Keratinocyte (primary cell): ENCODE measurements at regions not wholly inside any gene's neighbourhood (a gene's known extent, or its start where the extent isn't known, plus 50 kb on each side); places are given as distances from the start of the nearest gene placed in this dataset.

Source experiments
- DNase-seq: peaks from one replicate; pipeline ENCODE4 v3.0.0-alpha.2; 2011; ENCODE audit warnings: low read depth, missing footprints, low spot score
- FAIRE-seq: peaks from 2 replicates; lab custom pipeline; 2011; peaks lifted over from hg19 to GRCh38; lab: Jason Lieb, UNC
- H2AFZ ChIP-seq: 2 replicates; pipeline ENCODE4 v1.6.0; 2012; ENCODE audit warnings: low read length, control low read depth, inconsistent platforms; ENCODE audit not compliant: control insufficient read depth
- H3K27ac ChIP-seq: 2 replicates; pipeline ENCODE4 v1.5.1; 2011; ENCODE audit warnings: low read length; ENCODE audit not compliant: control insufficient read depth, insufficient read depth
- H3K27me3 ChIP-seq: 3 replicates; pipeline ENCODE4 v1.6.0; 2011; ENCODE audit warnings: low read length; ENCODE audit not compliant: control insufficient read depth, insufficient read depth; ENCODE audit errors: extremely low read depth
- H3K36me3 ChIP-seq, 2 experiments: 2 replicates in 1 of 2; 3 replicates in 1 of 2; pipeline ENCODE4 v1.5.1; 2011; ENCODE audit warnings: low read length in 2 of 2, mild to moderate bottlenecking in 1 of 2; ENCODE audit not compliant: control insufficient read depth in 2 of 2, insufficient read depth in 2 of 2; ENCODE audit errors: extremely low read depth in 1 of 2
- H3K4me1 ChIP-seq: 3 replicates; pipeline ENCODE4 v1.5.1; 2011; ENCODE audit warnings: low read length; ENCODE audit not compliant: control insufficient read depth, insufficient read depth; ENCODE audit errors: extremely low read depth
- H3K4me2 ChIP-seq: 3 replicates; pipeline ENCODE4 v1.6.0; 2011; ENCODE audit warnings: low read depth, low read length; ENCODE audit not compliant: control insufficient read depth, insufficient read depth; ENCODE audit errors: extremely low read depth
- H3K4me3 ChIP-seq, 3 experiments: fragments of 200-600 bp in 1 of 3; sonication (generic) in 1 of 3; 2 replicates in 2 of 3; 3 replicates in 1 of 3; pipeline ENCODE4 v1.5.1; 2011 to 2016; ENCODE audit warnings: low read length in 3 of 3, mild to moderate bottlenecking in 3 of 3, control low read depth in 2 of 3, inconsistent platforms in 1 of 3, low read depth in 1 of 3, mixed read lengths in 1 of 3, mixed run types in 1 of 3, moderate library complexity in 1 of 3; ENCODE audit not compliant: control insufficient read depth in 2 of 3, insufficient read depth in 2 of 3; ENCODE audit errors: extremely low read depth in 1 of 3
- H3K79me2 ChIP-seq: 2 replicates; pipeline ENCODE4 v1.6.0; 2012; ENCODE audit warnings: low read length; ENCODE audit not compliant: control insufficient read depth, insufficient read depth
- H3K9ac ChIP-seq: 3 replicates; pipeline ENCODE4 v1.6.0; 2011; ENCODE audit warnings: low read length; ENCODE audit not compliant: control insufficient read depth, insufficient read depth; ENCODE audit errors: extremely low read depth
- H3K9me1 ChIP-seq: 3 replicates; pipeline ENCODE4 v1.6.0; 2011; ENCODE audit warnings: low read length; ENCODE audit not compliant: control insufficient read depth, insufficient read depth; ENCODE audit errors: extremely low read depth
- H3K9me3 ChIP-seq: 2 replicates; pipeline ENCODE4 v1.5.1; 2012; ENCODE audit warnings: low read depth, low read length; ENCODE audit not compliant: control insufficient read depth
- H4K20me1 ChIP-seq: 3 replicates; pipeline ENCODE4 v1.6.0; 2011; ENCODE audit warnings: low read length; ENCODE audit not compliant: control insufficient read depth, insufficient read depth; ENCODE audit errors: extremely low read depth
- EZH2 ChIP-seq: IDR thresholded peaks from one replicate; pipeline ENCODE4 v1.6.1; 2012; ENCODE audit warnings: inconsistent platforms, mild to moderate bottlenecking, low read length, moderate library complexity
- dilution Hi-C: fragments of 300-500 bp; cut with MboI; formaldehyde crosslinking; loops from one replicate; pipeline ENCODE4 v1.7.0; 2020; ENCODE audit warnings: low sequenced_read_pairs; ENCODE audit not compliant: extremely low pct_ligation_motif_present
- TF ChIP-seq, protein P1 (sequence below), 3 experiments: IDR thresholded peaks in 1 of 3; conservative IDR thresholded peaks in 1 of 3; optimal IDR thresholded peaks in 1 of 3; 2 replicates in 2 of 3; 3 replicates in 1 of 3; pipeline versions ENCODE3 to v1.5.1; 2011; ENCODE audit warnings: low read length in 3 of 3, mild to moderate bottlenecking in 3 of 3, moderate library complexity in 2 of 3, control low read depth in 1 of 3, inconsistent platforms in 1 of 3; ENCODE audit not compliant: insufficient read depth in 2 of 3; ENCODE audit errors: extremely low read depth in 1 of 3

DNA sequence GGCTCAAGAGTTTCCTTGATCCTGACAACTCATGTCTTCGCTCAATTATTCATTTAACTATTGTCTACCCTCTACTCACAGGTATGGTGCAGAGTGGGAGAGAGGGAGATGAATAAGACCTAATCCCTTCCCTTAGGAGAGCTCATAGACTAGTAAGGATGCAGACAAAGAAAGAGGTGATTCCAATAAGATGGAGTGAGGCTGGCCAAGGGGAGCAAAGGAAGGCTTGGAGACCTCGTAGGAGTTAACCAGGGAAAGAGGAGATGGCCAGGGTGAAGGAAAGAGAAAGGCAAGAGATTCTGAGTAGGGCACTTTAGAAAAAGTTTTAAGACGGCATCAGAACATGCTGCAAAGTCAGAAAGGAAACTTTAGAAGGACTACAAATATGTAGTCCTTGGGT, 588.5 kb downstream of the VRK1 start:
- FAIRE-seq: no peak
- Histone ChIP-seq H3K9ac (no peak overlapping the region), H4K20me1 (no peaks in the 10 kb centered on the region), H3K27me3 (no peaks in the 10 kb centered on the region), H3K36me3 (no peaks in the 10 kb centered on the region), H3K9me1 (no peaks in the 10 kb centered on the region), H2AFZ (no peak overlapping the region), H3K27ac (no peak overlapping the region), H3K9me3 (no peaks in the 10 kb centered on the region), H3K4me1 (no peaks in the 10 kb centered on the region), H3K79me2 (no peaks in the 10 kb centered on the region), H3K4me3 (no peak overlapping the region), H3K4me2 (no peak overlapping the region)
- TF ChIP-seq, protein P1, sequence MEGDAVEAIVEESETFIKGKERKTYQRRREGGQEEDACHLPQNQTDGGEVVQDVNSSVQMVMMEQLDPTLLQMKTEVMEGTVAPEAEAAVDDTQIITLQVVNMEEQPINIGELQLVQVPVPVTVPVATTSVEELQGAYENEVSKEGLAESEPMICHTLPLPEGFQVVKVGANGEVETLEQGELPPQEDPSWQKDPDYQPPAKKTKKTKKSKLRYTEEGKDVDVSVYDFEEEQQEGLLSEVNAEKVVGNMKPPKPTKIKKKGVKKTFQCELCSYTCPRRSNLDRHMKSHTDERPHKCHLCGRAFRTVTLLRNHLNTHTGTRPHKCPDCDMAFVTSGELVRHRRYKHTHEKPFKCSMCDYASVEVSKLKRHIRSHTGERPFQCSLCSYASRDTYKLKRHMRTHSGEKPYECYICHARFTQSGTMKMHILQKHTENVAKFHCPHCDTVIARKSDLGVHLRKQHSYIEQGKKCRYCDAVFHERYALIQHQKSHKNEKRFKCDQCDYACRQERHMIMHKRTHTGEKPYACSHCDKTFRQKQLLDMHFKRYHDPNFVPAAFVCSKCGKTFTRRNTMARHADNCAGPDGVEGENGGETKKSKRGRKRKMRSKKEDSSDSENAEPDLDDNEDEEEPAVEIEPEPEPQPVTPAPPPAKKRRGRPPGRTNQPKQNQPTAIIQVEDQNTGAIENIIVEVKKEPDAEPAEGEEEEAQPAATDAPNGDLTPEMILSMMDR (optimal IDR thresholded peaks at IDR 0.05 in 1 of 3, IDR thresholded peaks at IDR 0.05 in 1 of 3, conservative IDR thresholded peaks at IDR 0.05 in 1 of 3; ENCODE audit: extremely low read depth in 1 of 3, insufficient read depth in 2 of 3, low read length in 3 of 3): no peak
- TF ChIP-seq EZH2: no peak
- DNase-seq: no peak
- dilution Hi-C loops: no loop called here

DNA sequence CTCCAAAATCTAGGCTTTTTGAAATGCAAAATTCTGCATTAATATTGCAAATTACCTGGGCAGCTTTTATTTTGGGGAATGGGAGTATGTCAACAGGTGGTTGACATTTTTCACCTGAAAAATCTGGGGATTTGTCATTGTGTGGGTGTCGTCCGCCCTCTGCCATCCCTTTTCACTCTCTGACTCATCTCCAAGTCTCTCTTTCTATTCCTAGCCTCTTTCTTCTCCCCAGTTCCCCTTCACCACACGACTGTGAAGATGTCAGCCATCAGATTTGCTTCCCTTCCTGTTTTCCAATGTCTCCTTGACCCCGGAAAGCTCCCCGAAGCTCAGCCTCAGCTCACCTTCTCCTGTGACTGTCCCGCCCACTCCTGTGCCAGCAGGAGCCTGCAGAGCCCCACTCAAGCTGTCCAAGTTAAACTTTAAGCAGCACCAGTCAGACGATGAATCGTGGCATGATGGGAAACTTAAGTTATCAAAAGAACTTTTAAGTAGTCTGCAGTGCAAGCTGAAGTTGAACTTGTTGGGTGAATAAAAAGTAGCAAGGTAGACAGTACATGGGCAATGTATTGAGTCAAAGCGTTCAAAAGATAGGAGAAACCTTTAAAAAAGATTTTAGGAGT, 590.2 kb downstream of the VRK1 start:
- Histone ChIP-seq H3K4me3 (no peak overlapping the region), H3K9me1 (no peaks in the 10 kb centered on the region), H3K27me3 (no peaks in the 10 kb centered on the region), H3K27ac (no peak overlapping the region), H2AFZ (no peak overlapping the region), H3K36me3 (no peaks in the 10 kb centered on the region), H4K20me1 (no peaks in the 10 kb centered on the region), H3K4me1 (no peaks in the 10 kb centered on the region), H3K79me2 (no peaks in the 10 kb centered on the region), H3K9me3 (no peaks in the 10 kb centered on the region), H3K9ac (no peak overlapping the region), H3K4me2 (no peak overlapping the region)
- DNase-seq (no peak), FAIRE-seq (no peak)
- dilution Hi-C loops: no loop called here
- no peak for TF ChIP-seq EZH2
- TF ChIP-seq, protein P1 (optimal IDR thresholded peaks at IDR 0.05 in 1 of 3, IDR thresholded peaks at IDR 0.05 in 1 of 3, conservative IDR thresholded peaks at IDR 0.05 in 1 of 3; ENCODE audit: extremely low read depth in 1 of 3, insufficient read depth in 2 of 3, low read length in 3 of 3): no peak
